ENCODE measurements at regions not wholly inside any gene's neighbourhood (a gene's known extent, or its start where the extent isn't known, plus 50 kb on each side); places are given as distances from the start of the nearest gene placed in this dataset.

GRCh38 chr2:226671141-226671676, 128.4 kb downstream of the IRS1 start:
- no peak overlapping the region for H3K27ac ChIP-seq
- TF ChIP-seq, protein P1, sequence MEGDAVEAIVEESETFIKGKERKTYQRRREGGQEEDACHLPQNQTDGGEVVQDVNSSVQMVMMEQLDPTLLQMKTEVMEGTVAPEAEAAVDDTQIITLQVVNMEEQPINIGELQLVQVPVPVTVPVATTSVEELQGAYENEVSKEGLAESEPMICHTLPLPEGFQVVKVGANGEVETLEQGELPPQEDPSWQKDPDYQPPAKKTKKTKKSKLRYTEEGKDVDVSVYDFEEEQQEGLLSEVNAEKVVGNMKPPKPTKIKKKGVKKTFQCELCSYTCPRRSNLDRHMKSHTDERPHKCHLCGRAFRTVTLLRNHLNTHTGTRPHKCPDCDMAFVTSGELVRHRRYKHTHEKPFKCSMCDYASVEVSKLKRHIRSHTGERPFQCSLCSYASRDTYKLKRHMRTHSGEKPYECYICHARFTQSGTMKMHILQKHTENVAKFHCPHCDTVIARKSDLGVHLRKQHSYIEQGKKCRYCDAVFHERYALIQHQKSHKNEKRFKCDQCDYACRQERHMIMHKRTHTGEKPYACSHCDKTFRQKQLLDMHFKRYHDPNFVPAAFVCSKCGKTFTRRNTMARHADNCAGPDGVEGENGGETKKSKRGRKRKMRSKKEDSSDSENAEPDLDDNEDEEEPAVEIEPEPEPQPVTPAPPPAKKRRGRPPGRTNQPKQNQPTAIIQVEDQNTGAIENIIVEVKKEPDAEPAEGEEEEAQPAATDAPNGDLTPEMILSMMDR (conservative IDR thresholded peaks at IDR 0.05): no peak

DNA sequence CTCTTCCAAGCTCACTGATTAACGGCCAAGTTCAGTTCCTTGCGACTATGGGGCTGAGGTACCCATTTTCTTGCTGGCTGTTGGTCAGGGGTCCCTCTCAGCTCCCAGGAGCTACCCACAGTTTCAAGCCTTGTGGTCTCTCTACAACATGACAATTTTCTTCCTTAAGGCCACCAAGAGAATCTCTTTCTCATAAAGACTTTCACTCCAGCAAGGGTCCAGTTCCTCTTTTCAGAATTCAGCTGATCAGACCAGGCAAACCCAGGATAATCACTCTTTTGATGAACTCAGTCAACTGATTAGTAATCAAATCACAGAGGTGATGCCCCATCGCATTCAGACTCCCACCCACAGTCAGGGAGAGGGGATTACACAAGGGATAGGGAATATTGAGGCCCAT, 129.7 kb downstream of the IRS1 start:
- TF ChIP-seq, protein P1 (conservative IDR thresholded peaks at IDR 0.05): no peak

GRCh38 chr2:226669249-226669648, 130.4 kb downstream of the IRS1 start:
- H3K27ac ChIP-seq: no peak overlapping the region
- TF ChIP-seq, protein P1 (conservative IDR thresholded peaks at IDR 0.05): no peak

More for the DNA sequence above, 129.7 kb downstream of the IRS1 start:
- H3K27ac ChIP-seq: no peak overlapping the region

DNA sequence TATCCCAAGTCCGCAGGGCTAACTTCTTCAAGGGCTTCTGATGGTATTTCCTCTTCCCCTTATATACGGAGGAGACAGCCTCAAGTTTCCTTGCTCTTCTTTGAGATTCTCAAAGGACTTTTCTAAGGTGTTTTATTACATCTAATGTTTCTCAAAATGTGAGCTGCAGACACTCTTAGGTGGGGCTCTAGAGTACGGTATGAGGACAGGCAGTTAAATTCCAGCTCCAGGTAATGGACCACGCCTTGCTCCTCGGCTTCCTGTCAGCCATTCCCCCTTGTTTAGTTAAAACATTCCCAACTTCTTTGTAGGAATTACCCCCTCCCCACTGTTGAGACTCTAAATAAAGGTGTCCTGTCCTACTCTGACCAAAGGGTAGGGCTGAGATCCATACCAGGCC, 131.9 kb downstream of the IRS1 start:
- H3K27ac ChIP-seq: no peak overlapping the region
- TF ChIP-seq, protein P1 (conservative IDR thresholded peaks at IDR 0.05): no peak

GRCh38 chr2:226665306-226665831, 134.3 kb downstream of the IRS1 start:
- TF ChIP-seq, protein P1 (conservative IDR thresholded peaks at IDR 0.05): no peak
- H3K27ac ChIP-seq: no peak overlapping the region

GRCh38 chr2:226664661-226665060, 135.0 kb downstream of the IRS1 start:
- peak overlapping the region; percentile 49; the same call in 1 of the 2 replicates for H3K27ac ChIP-seq
- TF ChIP-seq, protein P1 (conservative IDR thresholded peaks at IDR 0.05): no peak

DNA sequence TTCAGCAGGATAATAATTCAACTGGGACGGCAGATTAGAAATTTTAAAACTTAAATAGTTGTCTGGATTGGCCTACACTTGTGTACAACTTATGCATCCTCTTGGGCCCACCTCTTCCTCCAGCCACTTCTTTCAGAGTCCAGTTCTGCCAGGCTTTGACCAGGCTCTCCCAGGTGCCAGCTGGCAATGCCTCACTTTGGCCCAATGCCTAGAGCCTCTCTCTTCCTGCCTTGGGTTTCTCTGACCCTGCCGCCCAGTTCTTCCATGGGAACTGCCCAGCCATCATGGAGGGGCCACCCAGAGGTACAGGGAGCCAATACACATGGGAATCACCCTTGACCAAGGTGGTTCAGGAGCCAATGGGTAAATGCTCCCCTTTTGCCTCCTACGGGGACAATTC, 135.5 kb downstream of the IRS1 start:
- peak overlapping the region; percentile 49; the same call in 1 of the 2 replicates for H3K27ac ChIP-seq
- TF ChIP-seq, protein P1 (conservative IDR thresholded peaks at IDR 0.05): no peak

Data from VCaP (cell line).